ENCODE measurements at regions not wholly inside any gene's neighbourhood (a gene's known extent, or its start where the extent isn't known, plus 50 kb on each side); places are given as distances from the start of the nearest gene placed in this dataset.

- Histone ChIP-seq H3K27ac (ENCODE audit: low read depth in 1 of 2, low read length in 2 of 2) (no peak overlapping the region), H3K79me2 (ENCODE audit: insufficient read depth, low read length) (no peaks in the 10 kb centered on the region), H3K9me3 (replicated peaks in 1 of 2; ENCODE audit: control insufficient read depth in 1 of 2, insufficient read depth in 1 of 2, low read length in 2 of 2) (no peaks in the 10 kb centered on the region), H3K4me1 (ENCODE audit: control insufficient read depth in 1 of 2, insufficient read depth in 2 of 2, low read length in 2 of 2) (no peaks in the 10 kb centered on the region), H4K20me1 (ENCODE audit: insufficient read depth, low read length) (no peaks in the 10 kb centered on the region), H2AFZ (ENCODE audit: insufficient read depth, low read depth, low read length, poor library complexity, severe bottlenecking) (no peak overlapping the region), H3K4me3 (replicated peaks in 1 of 3; ENCODE audit: low read depth in 2 of 3, low read length in 3 of 3) (no peak overlapping the region), H3K9ac (ENCODE audit: insufficient read depth, low read length, poor library complexity, severe bottlenecking) (no peak overlapping the region), H3K27me3 (ENCODE audit: control insufficient read depth in 2 of 2, insufficient read depth in 2 of 2, low read length in 2 of 2) (no peaks in the 10 kb centered on the region), H3K36me3 (replicated peaks in 1 of 2; ENCODE audit: control insufficient read depth in 1 of 2, insufficient read depth in 2 of 2, low read length in 2 of 2) (no peaks in the 10 kb centered on the region), H3K4me2 (replicated peaks; ENCODE audit: extremely low read depth, low read length, poor library complexity, severe bottlenecking) (no peak overlapping the region)
- H3K4me1 Mint-ChIP-seq, result no peaks in the 10 kb centered on the region
- DNase-seq, result no peak
- TF ChIP-seq, protein P1, sequence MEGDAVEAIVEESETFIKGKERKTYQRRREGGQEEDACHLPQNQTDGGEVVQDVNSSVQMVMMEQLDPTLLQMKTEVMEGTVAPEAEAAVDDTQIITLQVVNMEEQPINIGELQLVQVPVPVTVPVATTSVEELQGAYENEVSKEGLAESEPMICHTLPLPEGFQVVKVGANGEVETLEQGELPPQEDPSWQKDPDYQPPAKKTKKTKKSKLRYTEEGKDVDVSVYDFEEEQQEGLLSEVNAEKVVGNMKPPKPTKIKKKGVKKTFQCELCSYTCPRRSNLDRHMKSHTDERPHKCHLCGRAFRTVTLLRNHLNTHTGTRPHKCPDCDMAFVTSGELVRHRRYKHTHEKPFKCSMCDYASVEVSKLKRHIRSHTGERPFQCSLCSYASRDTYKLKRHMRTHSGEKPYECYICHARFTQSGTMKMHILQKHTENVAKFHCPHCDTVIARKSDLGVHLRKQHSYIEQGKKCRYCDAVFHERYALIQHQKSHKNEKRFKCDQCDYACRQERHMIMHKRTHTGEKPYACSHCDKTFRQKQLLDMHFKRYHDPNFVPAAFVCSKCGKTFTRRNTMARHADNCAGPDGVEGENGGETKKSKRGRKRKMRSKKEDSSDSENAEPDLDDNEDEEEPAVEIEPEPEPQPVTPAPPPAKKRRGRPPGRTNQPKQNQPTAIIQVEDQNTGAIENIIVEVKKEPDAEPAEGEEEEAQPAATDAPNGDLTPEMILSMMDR (IDR thresholded peaks at IDR 0.05), result no peak
- no peak overlapping the region for H3K27ac Mint-ChIP-seq
- peaks cover 0 to 10% (median 2%) of the 10 kb centered on the region in 7 donors for H3K9me3 Mint-ChIP-seq
- WGBS (ENCODE audit: insufficient coverage), result no CpG with 5 or more reads among the region's 1 CpG
- intact Hi-C loops (cut with micrococcal nuclease), result no loop called here
- H3K4me3 Mint-ChIP-seq, result no peak overlapping the region
- no peaks in the 10 kb centered on the region for H3K36me3 Mint-ChIP-seq
- no peaks in the 10 kb centered on the region for H3K27me3 Mint-ChIP-seq (ENCODE audit: low read depth in 3 of 3)
Measured at GRCh38 chr12:97223419-97223818, 239.2 kb upstream of the RMST start.

GRCh38 chr12:97229004-97229403, 233.6 kb upstream of the RMST start:
- Histone ChIP-seq H3K36me3 (replicated peaks in 1 of 2; ENCODE audit: control insufficient read depth in 1 of 2, insufficient read depth in 2 of 2, low read length in 2 of 2) (no peaks in the 10 kb centered on the region), H3K79me2 (ENCODE audit: insufficient read depth, low read length) (no peaks in the 10 kb centered on the region), H3K4me2 (replicated peaks; ENCODE audit: extremely low read depth, low read length, poor library complexity, severe bottlenecking) (no peak overlapping the region), H3K9ac (ENCODE audit: insufficient read depth, low read length, poor library complexity, severe bottlenecking) (no peak overlapping the region), H3K27ac (ENCODE audit: low read depth in 1 of 2, low read length in 2 of 2) (no peak overlapping the region), H2AFZ (ENCODE audit: insufficient read depth, low read depth, low read length, poor library complexity, severe bottlenecking) (no peak overlapping the region), H3K27me3 (ENCODE audit: control insufficient read depth in 2 of 2, insufficient read depth in 2 of 2, low read length in 2 of 2) (no peaks in the 10 kb centered on the region), H4K20me1 (ENCODE audit: insufficient read depth, low read length) (no peaks in the 10 kb centered on the region), H3K4me1 (ENCODE audit: control insufficient read depth in 1 of 2, insufficient read depth in 2 of 2, low read length in 2 of 2) (no peaks in the 10 kb centered on the region), H3K4me3 (replicated peaks in 1 of 3; ENCODE audit: low read depth in 2 of 3, low read length in 3 of 3) (no peak overlapping the region), H3K9me3 (replicated peaks in 1 of 2; ENCODE audit: control insufficient read depth in 1 of 2, insufficient read depth in 1 of 2, low read length in 2 of 2) (no peaks in the 10 kb centered on the region)
- no peaks in the 10 kb centered on the region for H3K36me3 Mint-ChIP-seq
- intact Hi-C loops (cut with micrococcal nuclease), result no loop called here
- H3K27me3 Mint-ChIP-seq (ENCODE audit: low read depth in 3 of 3), result peaks cover 0 to 1% (median 0%) of the 10 kb centered on the region in 3 donors
- DNase-seq, result no peak
- H3K27ac Mint-ChIP-seq, result no peak overlapping the region
- TF ChIP-seq, protein P1 (IDR thresholded peaks at IDR 0.05), result no peak
- 80% methylated on average over 1 of the region's 5 CpGs for WGBS (ENCODE audit: insufficient coverage)
- H3K4me3 Mint-ChIP-seq, result no peak overlapping the region
- H3K9me3 Mint-ChIP-seq, result peaks cover 0 to 7% (median 2%) of the 10 kb centered on the region in 7 donors
- H3K4me1 Mint-ChIP-seq, result no peaks in the 10 kb centered on the region
